ENCODE measurements at regions not wholly inside any gene's neighbourhood (a gene's known extent, or its start where the extent isn't known, plus 50 kb on each side); places are given as distances from the start of the nearest gene placed in this dataset.
"Not testable (repeated sequence)": the region's sequence is repeated elsewhere in the genome, so short reads cannot be mapped to it uniquely, and the experiment has no call there.

DNA sequence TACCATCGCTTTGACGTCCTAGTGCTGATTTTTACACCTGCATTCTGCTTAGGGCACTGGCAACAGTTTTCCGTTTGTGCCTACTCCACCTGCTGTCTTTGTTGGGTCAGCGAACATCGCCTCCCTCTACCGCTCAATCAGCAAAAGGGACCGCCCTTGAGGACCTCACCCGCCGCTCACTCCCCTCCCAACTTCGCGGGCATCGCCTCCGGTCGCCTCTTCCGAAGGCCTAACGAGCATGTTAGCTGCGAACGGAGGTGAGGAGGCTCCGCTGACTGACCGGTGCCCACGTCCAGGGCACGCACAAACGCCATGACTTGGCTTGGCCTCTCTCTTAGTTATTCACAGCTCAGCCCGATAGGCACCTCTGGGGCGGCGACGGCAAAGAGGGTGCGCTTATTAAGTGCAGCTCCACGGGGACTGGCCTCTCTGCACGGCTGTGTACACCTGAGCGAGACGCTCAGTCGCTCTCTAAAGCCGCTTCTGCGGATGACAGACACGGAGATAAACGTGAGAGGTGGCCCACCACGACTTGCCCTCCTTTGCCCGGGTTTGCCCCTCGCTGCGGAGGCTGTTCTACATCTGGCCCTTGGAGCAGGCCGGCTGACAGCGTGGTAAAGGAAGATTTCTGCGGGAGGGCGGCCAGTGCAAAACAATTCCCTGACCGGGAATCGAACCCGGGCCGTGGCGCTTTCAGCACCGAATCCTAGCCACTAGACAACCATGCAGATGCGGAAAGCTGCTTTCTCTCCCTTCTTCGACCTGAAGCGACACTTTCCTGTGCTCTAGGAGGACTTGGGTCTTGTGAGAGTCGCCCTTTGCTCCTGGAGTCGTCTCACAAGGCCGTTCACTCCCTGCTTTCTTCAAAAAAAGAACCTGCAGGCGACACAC lies 81.6 kb upstream of the FCGR1A start:
- DNase-seq = not testable (repeated sequence)

DNA sequence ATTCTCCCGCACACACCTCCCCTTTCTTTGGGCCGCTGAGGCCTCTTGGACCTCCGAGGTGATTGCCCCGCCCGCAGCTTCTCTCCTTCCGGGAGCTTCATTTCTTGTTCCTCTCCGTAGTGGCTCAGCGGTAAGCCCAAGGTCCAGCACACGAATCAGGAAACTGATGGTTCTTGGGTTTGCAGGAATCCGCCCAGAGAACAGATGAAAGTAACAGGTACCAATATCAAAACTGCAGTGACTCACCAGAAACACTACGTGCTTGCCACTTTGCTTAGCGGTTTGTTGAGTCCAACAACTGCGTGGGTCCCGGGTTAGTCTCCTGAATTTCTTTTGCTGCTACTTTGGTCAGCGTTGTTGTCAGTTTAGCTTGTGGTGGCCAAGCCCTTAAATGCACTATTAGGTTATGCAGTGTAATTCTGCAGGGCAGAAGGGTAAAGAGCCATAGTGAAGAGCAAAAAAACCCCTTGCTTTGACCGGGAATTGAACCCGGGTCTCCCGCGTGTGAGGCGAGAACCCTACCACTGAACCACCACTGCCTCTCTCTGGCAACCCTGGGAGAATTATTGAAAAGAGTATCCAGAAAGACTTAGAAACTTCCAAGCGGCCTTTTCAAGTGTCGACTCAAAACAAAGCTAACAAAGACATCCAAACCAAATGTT lies 74.2 kb upstream of the FCGR1A start:
- peak; percentile 79 to 86 for DNase-seq

DNA sequence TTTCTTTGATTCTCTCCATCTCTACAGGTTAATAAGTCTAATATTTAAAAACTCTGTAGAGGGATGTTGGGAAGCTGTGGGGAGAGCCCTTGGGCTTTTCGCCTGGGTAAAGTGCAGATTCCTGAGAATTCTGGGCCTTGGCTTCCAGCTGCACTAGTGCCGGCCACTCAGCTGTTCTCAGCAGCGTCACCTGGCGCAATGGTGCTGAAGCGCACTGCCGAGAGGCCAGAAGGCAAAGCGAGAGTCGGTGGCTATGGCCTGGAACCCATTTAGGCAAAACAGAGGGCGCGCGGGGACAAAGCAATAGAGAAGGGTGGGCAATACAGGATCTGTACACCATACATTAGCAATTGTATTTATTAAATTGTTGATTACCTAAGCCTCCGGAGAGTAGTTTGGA lies 70.8 kb upstream of the FCGR1A start:
- DNase-seq = not testable (repeated sequence)

DNA sequence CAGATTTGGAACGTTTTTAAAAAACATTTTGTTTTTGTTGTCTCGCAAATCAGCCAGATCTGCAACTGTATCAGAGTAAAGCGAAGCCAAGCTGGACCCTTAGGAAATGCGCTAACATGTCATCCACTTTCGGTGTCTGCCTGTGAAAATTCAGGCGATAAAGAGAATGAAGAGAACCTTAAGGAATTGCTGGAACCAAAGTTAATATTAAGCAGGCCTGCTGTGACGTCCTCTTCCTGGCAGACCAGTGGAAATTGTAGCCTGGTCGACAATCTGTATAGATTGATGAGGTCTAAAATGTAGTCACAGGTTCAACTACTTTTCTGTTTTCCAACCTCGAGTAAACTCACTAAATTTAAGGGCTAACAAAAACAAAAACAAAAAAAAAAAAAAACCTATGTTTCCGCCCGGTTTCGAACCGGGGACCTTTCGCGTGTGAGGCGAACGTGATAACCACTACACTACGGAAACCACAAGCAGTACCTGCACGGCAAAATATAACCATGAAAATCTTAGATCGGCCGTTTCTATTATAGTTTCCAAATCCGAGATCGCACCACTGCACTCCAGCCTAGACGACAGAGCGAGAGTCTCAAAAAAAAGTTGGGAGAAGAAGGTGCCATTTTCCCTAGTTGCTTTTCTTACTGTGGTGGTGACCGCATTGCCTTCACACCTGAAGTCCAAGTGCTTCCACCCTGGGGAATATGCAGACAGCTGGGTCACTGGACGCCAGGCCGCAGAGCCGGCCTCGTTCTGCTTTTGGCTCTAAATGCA lies 70.2 kb upstream of the FCGR1A start:
- DNase-seq = peak; percentile 42 to 54

DNA sequence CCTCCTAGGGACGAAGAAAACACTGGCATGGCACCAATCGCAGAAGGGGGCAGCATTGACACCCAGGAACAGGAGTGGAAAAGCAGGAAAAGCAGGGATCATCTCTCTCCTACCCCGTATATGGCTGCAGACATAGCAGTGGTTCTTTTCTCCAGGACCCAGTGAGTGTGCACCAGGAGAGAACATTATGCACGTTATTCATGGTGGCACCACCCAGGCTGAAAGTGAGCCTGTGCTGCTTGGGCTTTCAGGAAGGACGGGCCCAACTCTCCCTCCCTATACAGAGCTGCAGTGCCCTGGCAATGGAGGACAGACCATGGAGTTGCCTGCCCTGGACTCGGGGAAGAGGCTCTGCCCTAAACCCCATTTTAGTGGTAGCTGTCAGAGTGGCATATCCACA lies 69.0 kb upstream of the FCGR1A start:
- not testable (repeated sequence) for DNase-seq

DNA sequence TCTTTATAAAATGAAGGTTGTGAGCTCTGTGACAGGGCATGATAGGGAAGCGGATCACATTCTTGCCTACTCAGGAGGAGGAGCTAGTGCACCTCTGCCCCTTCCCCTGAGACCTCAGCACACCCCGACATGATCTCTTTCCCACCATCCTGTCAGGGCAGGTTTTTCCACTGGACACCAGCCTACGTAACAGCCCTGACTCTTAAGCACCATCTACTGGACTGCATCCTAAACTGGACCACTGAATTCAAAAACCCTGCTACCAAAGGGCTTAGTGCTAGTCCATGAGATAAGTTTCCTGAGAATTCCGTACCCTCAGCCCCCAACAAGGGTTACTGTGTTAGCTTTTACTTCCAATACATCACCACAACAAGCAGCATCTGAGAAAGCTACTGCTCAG lies 68.5 kb upstream of the FCGR1A start:
- DNase-seq = not testable (repeated sequence)

DNA sequence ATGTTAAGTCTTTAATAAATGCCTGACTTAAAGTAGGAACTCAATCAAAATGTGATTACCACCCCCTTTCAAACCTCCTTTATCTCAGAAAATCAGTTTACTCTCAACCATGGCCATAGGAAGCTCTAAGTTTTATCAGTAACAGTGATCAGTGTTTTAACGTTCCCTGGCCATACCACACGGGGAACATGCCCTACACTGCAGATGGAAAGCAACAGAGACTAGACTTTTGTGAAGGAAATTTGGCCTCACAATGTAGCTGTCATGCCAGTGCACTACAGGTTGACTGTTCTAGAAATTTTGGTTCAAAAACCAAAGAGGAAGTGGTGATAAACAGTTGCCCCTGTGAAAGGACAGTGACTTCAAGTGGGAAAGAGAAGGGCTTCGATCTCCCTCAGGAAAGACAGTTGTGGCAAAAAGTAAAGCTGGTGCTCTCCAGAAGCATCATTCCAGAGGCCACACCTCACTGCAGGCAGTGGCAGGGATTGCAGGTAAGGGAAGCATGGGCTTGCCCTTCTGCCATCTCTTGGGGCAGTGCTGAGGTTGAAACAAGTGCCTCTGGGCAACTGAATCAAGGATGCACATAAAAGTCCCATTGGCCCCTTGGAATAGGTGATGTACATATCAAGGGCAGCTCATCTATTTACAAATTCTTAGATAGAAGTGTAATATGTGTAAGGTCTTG lies 57.7 kb upstream of the FCGR1A start:
- DNase-seq = not testable (repeated sequence)

DNA sequence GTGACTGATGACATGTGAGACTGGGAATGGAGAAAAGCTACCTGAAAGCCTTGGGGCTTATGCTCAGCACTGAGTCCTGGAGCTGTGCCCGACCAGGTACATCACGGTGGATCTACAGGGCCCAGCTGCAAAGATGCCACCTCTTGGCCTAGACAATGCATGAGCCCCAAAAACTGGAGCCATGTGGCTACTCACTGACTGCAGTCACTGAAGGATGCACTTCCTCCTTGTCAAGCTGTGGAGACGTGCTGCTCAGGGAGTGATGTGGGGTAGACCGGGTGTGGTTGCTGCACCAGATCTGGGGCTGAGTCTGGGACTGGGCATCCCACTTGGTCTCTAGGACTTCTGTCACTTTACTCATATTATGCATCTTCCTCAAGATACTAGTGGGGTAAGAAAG lies 55.8 kb upstream of the FCGR1A start:
- DNase-seq = not testable (repeated sequence)

DNA sequence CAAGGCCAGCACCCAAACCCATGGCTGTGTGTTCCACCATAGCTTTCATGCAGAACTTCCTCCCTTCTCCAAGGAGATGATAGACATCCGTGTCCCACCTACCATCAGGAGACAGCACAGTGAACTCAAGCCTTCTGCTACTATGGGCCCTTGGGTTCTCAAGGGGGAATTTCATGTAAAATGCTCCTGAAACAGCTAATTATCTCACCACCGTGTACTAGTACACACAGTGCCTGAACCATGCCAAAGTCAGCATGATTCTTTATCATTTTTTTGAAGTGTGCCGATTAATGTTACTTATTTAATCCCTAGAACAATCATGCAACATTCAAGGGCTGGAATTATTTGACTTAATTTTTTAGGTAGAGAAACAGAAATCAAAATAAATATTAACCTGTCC lies 53.9 kb upstream of the FCGR1A start:
- not testable (repeated sequence) for DNase-seq

Data from CD4-positive, alpha-beta T cell treated with Interferon alpha-2 for 1 hour (primary cell).